ENCODE measurements at regions not wholly inside any gene's neighbourhood (a gene's known extent, or its start where the extent isn't known, plus 50 kb on each side); places are given as distances from the start of the nearest gene placed in this dataset.

GRCh38 chr18:67980241-67980640 is 463.7 kb upstream of the DSEL start:
- TF ChIP-seq CTCF (IDR thresholded peaks at IDR 0.05; ENCODE audit: low read depth, low read length, poor library complexity, severe bottlenecking) (no peak), EZH2phosphoT487 (IDR thresholded peaks at IDR 0.05; ENCODE audit: borderline replicate concordance, low read length) (no peak)
